ENCODE measurements at regions not wholly inside any gene's neighbourhood (a gene's known extent, or its start where the extent isn't known, plus 50 kb on each side); places are given as distances from the start of the nearest gene placed in this dataset.

- H3K36me3 Mint-ChIP-seq = no peaks in the 10 kb centered on the region
- H3K27me3 Mint-ChIP-seq (ENCODE audit: low read depth in 3 of 3) = peaks cover 0 to 2% (median 0%) of the 10 kb centered on the region in 3 donors
- no peaks in the 10 kb centered on the region for H3K9me3 Mint-ChIP-seq
- DNase-seq = no peak
- H3K27ac Mint-ChIP-seq = no peak overlapping the region
- no peak overlapping the region for H3K4me3 Mint-ChIP-seq
- H3K4me1 Mint-ChIP-seq = peaks cover 2 to 4% of the 10 kb centered on the region in 2 donors
These were observed 61.7 kb upstream of the PSD2 start for GRCh38 chr5:139733698-139734538.

GRCh38 chr5:139734539-139734916 lies 61.1 kb upstream of the PSD2 start:
- Mint-ChIP-seq H3K36me3 (no peaks in the 10 kb centered on the region), H3K27ac (no peak overlapping the region), H3K27me3 (ENCODE audit: low read depth in 3 of 3) (peaks cover 0 to 2% (median 0%) of the 10 kb centered on the region in 3 donors), H3K9me3 (no peaks in the 10 kb centered on the region), H3K4me3 (no peak overlapping the region), H3K4me1 (peaks cover 4 to 6% of the 10 kb centered on the region in 2 donors)
- no peak for DNase-seq

GRCh38 chr5:139738193-139739149 lies 57.1 kb upstream of the PSD2 start:
- DNase-seq = no peak
- Mint-ChIP-seq H3K27me3 (ENCODE audit: low read depth in 3 of 3) (peaks cover 0 to 3% (median 0%) of the 10 kb centered on the region in 3 donors), H3K4me3 (peak overlapping the region in 1 of 5 donors; percentile 1), H3K27ac (peak overlapping the region in 2 of 6 donors; percentile 14 to 62), H3K9me3 (no peaks in the 10 kb centered on the region), H3K4me1 (peaks cover 14 to 16% of the 10 kb centered on the region in 2 donors), H3K36me3 (no peaks in the 10 kb centered on the region)

- no peak for DNase-seq
- Mint-ChIP-seq H3K4me3 (peak overlapping the region in 2 of 5 donors; percentile 1 to 25), H3K27ac (no peak overlapping the region), H3K27me3 (ENCODE audit: low read depth in 3 of 3) (peaks cover 0 to 4% (median 0%) of the 10 kb centered on the region in 3 donors), H3K36me3 (no peaks in the 10 kb centered on the region), H3K4me1 (peaks cover 16 to 17% of the 10 kb centered on the region in 2 donors), H3K9me3 (no peaks in the 10 kb centered on the region)
These were observed 56.2 kb upstream of the PSD2 start for GRCh38 chr5:139739150-139739974.

- Mint-ChIP-seq H3K4me3 (peak overlapping the region in 1 of 5 donors; percentile 18), H3K9me3 (no peaks in the 10 kb centered on the region), H3K27me3 (ENCODE audit: low read depth in 3 of 3) (peaks cover 0 to 7% (median 0%) of the 10 kb centered on the region in 3 donors), H3K36me3 (no peaks in the 10 kb centered on the region), H3K27ac (no peak overlapping the region), H3K4me1 (peaks cover 16 to 20% of the 10 kb centered on the region in 2 donors)
- no peak for DNase-seq
These were observed 55.2 kb upstream of the PSD2 start for GRCh38 chr5:139740138-139740991.

DNA sequence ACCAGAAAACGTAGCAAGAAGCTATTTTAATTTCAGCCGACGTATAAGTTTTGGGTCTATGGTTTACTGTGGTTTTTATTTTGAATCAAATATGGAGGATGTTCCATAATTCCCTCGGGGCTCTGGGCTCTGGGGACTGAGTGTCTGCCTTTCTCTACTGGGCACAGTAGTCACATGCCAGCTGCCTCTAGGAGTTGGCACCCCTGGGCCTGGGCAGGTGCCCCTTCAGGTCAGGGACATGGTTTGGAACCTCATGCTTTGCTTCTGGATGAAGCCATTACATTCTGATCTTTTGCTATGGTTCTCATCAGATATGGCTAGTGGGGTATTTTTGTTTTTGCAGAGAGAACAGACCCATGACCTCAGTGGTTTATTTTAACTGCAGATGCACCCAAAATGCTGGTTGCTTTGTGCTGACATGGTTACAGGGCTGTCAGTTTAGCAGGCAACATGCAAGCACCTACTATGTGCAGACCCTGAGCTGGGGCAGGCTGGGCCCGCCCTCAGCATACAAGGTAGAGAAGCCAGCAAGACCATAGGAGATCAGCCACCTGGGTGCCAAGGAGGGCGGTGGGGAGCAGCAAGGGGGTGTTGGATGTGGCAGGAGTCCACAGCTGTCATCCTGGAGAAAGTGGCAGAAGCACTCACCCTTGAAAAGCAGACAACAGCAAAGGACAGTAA lies 54.5 kb upstream of the PSD2 start:
- Mint-ChIP-seq H3K27me3 (ENCODE audit: low read depth in 3 of 3) (peaks cover 4 to 11% (median 4%) of the 10 kb centered on the region in 3 donors), H3K9me3 (no peaks in the 10 kb centered on the region), H3K36me3 (no peaks in the 10 kb centered on the region), H3K4me1 (peaks cover 21 to 27% of the 10 kb centered on the region in 2 donors), H3K27ac (peak overlapping the region in 1 of 6 donors; percentile 34), H3K4me3 (no peak overlapping the region)
- DNase-seq = no peak

DNA sequence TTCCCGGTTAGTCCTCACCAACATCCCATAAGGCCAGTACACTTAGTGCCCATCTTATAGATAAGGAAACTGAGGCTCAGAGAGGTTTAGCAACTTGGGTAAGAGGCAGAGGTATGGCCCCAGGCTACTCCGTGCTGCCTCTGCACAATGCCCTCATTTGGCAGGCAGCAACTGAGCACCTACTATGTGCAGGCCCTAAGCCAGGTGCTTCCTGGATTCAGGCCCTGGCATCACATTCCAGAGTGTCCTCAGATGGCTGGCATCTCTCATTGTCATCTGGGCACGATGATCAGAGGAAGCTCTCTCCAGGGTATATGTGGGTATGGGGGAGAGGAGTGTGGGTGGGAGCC lies 53.8 kb upstream of the PSD2 start:
- H3K4me1 Mint-ChIP-seq = peaks cover 25 to 28% of the 10 kb centered on the region in 2 donors
- no peak overlapping the region for H3K4me3 Mint-ChIP-seq
- no peak for DNase-seq
- H3K36me3 Mint-ChIP-seq = no peaks in the 10 kb centered on the region
- no peak overlapping the region for H3K27ac Mint-ChIP-seq
- no peaks in the 10 kb centered on the region for H3K9me3 Mint-ChIP-seq
- H3K27me3 Mint-ChIP-seq (ENCODE audit: low read depth in 3 of 3) = peaks cover 4 to 13% (median 6%) of the 10 kb centered on the region in 3 donors

DNA sequence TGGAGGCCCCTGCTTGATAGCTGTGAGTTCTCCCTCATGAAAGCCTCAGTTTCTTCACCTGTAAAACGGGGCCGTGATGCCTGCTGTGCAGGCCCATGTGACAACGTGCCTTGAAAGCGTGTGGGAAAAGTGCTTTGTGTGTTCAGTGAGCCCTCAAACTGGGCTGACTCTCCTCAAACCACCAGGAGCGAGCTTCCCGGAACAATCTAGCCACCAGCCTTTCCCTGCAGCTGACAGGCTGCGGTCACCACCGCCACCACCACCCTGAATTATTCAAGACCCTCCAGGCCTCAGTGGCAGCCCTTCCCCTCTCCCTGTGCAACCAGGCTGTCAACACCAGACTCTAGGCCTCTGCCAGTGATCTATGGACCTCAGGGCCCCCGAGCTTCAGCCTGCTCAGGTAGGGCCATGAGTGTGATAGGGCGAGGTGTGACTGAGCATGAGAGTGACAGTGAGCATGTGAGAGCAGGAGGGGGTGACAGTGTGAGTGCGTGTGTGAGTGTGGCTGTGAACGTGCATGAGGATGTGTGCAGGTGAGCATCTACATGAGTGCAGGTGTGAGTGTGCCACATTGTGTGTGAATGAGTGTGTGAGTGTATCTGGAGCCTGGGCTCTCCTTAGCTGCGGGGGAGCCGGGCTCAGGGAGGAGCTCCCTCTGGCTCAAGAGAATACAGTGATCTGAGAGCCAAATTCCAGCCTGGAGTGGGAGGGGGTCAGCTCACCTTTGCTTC lies 53.3 kb upstream of the PSD2 start:
- H3K4me1 Mint-ChIP-seq = peaks cover 31 to 32% of the 10 kb centered on the region in 2 donors
- H3K27ac Mint-ChIP-seq = peak overlapping the region in 2 of 6 donors; percentile 17 to 20
- peaks cover 10 to 18% (median 10%) of the 10 kb centered on the region in 3 donors for H3K27me3 Mint-ChIP-seq (ENCODE audit: low read depth in 3 of 3)
- no peaks in the 10 kb centered on the region for H3K9me3 Mint-ChIP-seq
- no peak overlapping the region for H3K4me3 Mint-ChIP-seq
- no peak for DNase-seq
- no peaks in the 10 kb centered on the region for H3K36me3 Mint-ChIP-seq

DNA sequence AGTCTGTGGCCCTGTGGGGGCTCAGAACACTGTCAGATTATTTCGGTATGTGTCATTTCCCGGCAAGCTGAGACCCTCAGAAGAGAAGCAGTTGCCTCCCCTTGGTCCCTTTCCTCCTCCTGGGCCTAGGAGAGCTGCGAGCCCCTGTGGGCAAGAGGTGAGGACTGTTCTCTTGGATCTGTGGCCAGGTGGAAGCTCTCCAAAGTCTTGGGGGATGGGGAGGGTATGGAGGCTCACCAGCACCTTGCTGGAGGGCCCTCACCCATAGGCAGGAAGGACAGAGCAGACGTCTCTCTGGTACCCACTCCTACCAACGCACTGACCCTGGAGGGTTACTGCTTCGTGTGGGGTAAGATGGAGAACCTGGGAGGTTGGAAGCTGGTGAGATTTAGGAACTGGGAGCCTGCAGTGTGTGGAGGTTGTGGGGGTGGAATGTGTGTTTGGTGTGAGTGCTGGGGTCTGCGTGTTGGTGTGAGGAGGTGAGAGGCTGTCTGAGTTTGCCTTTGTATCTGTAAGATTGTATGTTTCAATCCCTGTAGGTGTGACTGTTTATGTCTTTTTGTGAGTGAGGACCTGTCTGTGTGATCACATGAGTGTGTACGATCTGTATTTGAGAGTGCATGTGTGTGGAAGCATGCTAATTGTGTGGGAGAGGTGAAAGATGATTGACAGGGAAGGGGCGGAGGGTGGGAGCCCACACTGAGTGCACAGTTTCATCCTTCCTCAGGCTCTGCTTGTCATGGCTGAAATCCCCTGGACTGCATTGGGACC lies 52.4 kb upstream of the PSD2 start:
- H3K27me3 Mint-ChIP-seq (ENCODE audit: low read depth in 3 of 3) = peaks cover 17 to 24% (median 19%) of the 10 kb centered on the region in 3 donors
- peak overlapping the region in 1 of 5 donors; percentile 26 for H3K4me3 Mint-ChIP-seq
- H3K27ac Mint-ChIP-seq = peak overlapping the region in 5 of 6 donors; percentile 4 to 62 (median 10)
- H3K36me3 Mint-ChIP-seq = no peaks in the 10 kb centered on the region
- peaks cover 39% of the 10 kb centered on the region in 2 donors for H3K4me1 Mint-ChIP-seq
- no peak for DNase-seq
- no peaks in the 10 kb centered on the region for H3K9me3 Mint-ChIP-seq

- Mint-ChIP-seq H3K9me3 (no peaks in the 10 kb centered on the region), H3K4me1 (peaks cover 43 to 44% of the 10 kb centered on the region in 2 donors), H3K27me3 (ENCODE audit: low read depth in 3 of 3) (peaks cover 17 to 27% (median 19%) of the 10 kb centered on the region in 3 donors), H3K27ac (peak overlapping the region in 2 of 6 donors; percentile 10 to 29), H3K36me3 (no peaks in the 10 kb centered on the region), H3K4me3 (no peak overlapping the region)
- no peak for DNase-seq
These were observed 51.8 kb upstream of the PSD2 start for GRCh38 chr5:139743804-139744203.

- no peak for DNase-seq
- no peaks in the 10 kb centered on the region for H3K36me3 Mint-ChIP-seq
- H3K4me1 Mint-ChIP-seq = peaks cover 46 to 49% of the 10 kb centered on the region in 2 donors
- peak overlapping the region; percentile 5 to 75 (median 66) for H3K27ac Mint-ChIP-seq
- no peaks in the 10 kb centered on the region for H3K9me3 Mint-ChIP-seq
- peaks cover 17 to 28% (median 19%) of the 10 kb centered on the region in 3 donors for H3K27me3 Mint-ChIP-seq (ENCODE audit: low read depth in 3 of 3)
- H3K4me3 Mint-ChIP-seq = peak overlapping the region in 1 of 5 donors; percentile 17
These were observed 51.0 kb upstream of the PSD2 start for GRCh38 chr5:139744471-139745131.
